Muscle of leg (tissue), 3 donors: ENCODE measurements at regions not wholly inside any gene's neighbourhood (a gene's known extent, or its start where the extent isn't known, plus 50 kb on each side); places are given as distances from the start of the nearest gene placed in this dataset.
A peak's percentile ranks its signal among the peaks of the same experiment; 100 is the strongest.

Experiments
- DNase-seq: peaks from one replicate; pipeline ENCODE4 v3.0.0; 2013
- H3K27ac ChIP-seq: one replicate; pipeline ENCODE4 v1.5.1; 2013; ENCODE audit warnings: mild to moderate bottlenecking, low read length, control low read depth
- H3K27me3 ChIP-seq: one replicate; pipeline ENCODE4 v1.6.1; 2013; ENCODE audit warnings: low read length; ENCODE audit not compliant: control insufficient read depth, insufficient read depth
- H3K36me3 ChIP-seq: one replicate; pipeline ENCODE4 v1.6.1; 2013; ENCODE audit warnings: low read length; ENCODE audit not compliant: control insufficient read depth, insufficient read depth
- H3K4me1 ChIP-seq: one replicate; pipeline ENCODE4 v1.6.1; 2013; ENCODE audit warnings: low read length; ENCODE audit not compliant: control insufficient read depth, insufficient read depth
- H3K4me3 ChIP-seq: one replicate; pipeline ENCODE4 v1.5.1; 2013; ENCODE audit warnings: low read length, control low read depth
- H3K9me3 ChIP-seq: replicated peaks from 2 replicates; pipeline ENCODE4 v1.6.1; 2013; ENCODE audit warnings: low read depth, low read length; ENCODE audit not compliant: control insufficient read depth
- WGBS: methylation state at CpG from one replicate; pipeline ENCODE4 v1.1.5; 2013; ENCODE audit warnings: missing lambda C conversion rate; ENCODE audit not compliant: insufficient coverage; 5-methylcytosine and 5-hydroxymethylcytosine counted together

- no peak overlapping the region for H3K27ac ChIP-seq
- H3K4me3 ChIP-seq: no peak overlapping the region
- DNase-seq: no peak
- H3K36me3 ChIP-seq: no peaks in the 10 kb centered on the region
- 40% methylated on average over 1 of the region's 3 CpGs for WGBS
- H3K9me3 ChIP-seq: no peaks in the 10 kb centered on the region
- H3K27me3 ChIP-seq: no peaks in the 10 kb centered on the region
- H3K4me1 ChIP-seq: no peaks in the 10 kb centered on the region
Measured at GRCh38 chr2:16591370-16591933, 74.2 kb downstream of the CYRIA start.

GRCh38 chr2:16589465-16589864, 76.2 kb downstream of the CYRIA start:
- H3K27me3 ChIP-seq: no peaks in the 10 kb centered on the region
- no peak overlapping the region for H3K4me3 ChIP-seq
- H3K27ac ChIP-seq: no peak overlapping the region
- no peaks in the 10 kb centered on the region for H3K9me3 ChIP-seq
- WGBS: no CpG with 5 or more reads among the region's 3 CpGs
- no peak for DNase-seq
- no peaks in the 10 kb centered on the region for H3K4me1 ChIP-seq
- H3K36me3 ChIP-seq: no peaks in the 10 kb centered on the region

GRCh38 chr2:16588565-16588964, 77.1 kb downstream of the CYRIA start:
- no peak overlapping the region for H3K4me3 ChIP-seq
- no CpG with 5 or more reads among the region's 3 CpGs for WGBS
- H3K36me3 ChIP-seq: no peaks in the 10 kb centered on the region
- H3K9me3 ChIP-seq: no peaks in the 10 kb centered on the region
- H3K27ac ChIP-seq: no peak overlapping the region
- H3K4me1 ChIP-seq: no peaks in the 10 kb centered on the region
- no peaks in the 10 kb centered on the region for H3K27me3 ChIP-seq
- DNase-seq: no peak

GRCh38 chr2:16587601-16588000, 78.0 kb downstream of the CYRIA start:
- no peak for DNase-seq
- Histone ChIP-seq H3K27me3 (no peaks in the 10 kb centered on the region), H3K4me3 (no peak overlapping the region), H3K4me1 (no peaks in the 10 kb centered on the region), H3K9me3 (no peaks in the 10 kb centered on the region), H3K36me3 (no peaks in the 10 kb centered on the region), H3K27ac (no peak overlapping the region)
- no CpG with 5 or more reads among the region's 4 CpGs for WGBS

- Histone ChIP-seq H3K9me3 (no peaks in the 10 kb centered on the region), H3K27me3 (no peaks in the 10 kb centered on the region), H3K36me3 (no peaks in the 10 kb centered on the region), H3K4me1 (no peaks in the 10 kb centered on the region), H3K27ac (no peak overlapping the region), H3K4me3 (no peak overlapping the region)
- WGBS: 83% methylated on average over 1 of the region's 2 CpGs
- no peak for DNase-seq
Measured at GRCh38 chr2:16584824-16585540, 80.7 kb downstream of the CYRIA start.

- no peaks in the 10 kb centered on the region for H3K36me3 ChIP-seq
- no peak overlapping the region for H3K4me3 ChIP-seq
- H3K27ac ChIP-seq: no peak overlapping the region
- H3K9me3 ChIP-seq: no peaks in the 10 kb centered on the region
- 40% methylated on average over 2 of the region's 2 CpGs for WGBS
- no peak for DNase-seq
- H3K27me3 ChIP-seq: no peaks in the 10 kb centered on the region
- no peaks in the 10 kb centered on the region for H3K4me1 ChIP-seq
Measured at GRCh38 chr2:16584084-16584483, 81.5 kb downstream of the CYRIA start.

- Histone ChIP-seq H3K36me3 (no peaks in the 10 kb centered on the region), H3K27me3 (no peaks in the 10 kb centered on the region), H3K9me3 (no peaks in the 10 kb centered on the region), H3K4me1 (no peaks in the 10 kb centered on the region), H3K27ac (no peak overlapping the region), H3K4me3 (no peak overlapping the region)
- DNase-seq: no peak
- no CpG with 5 or more reads among the region's 1 CpG for WGBS
Measured at GRCh38 chr2:16581241-16581640, 84.4 kb downstream of the CYRIA start.

GRCh38 chr2:16578081-16578480, 87.6 kb downstream of the CYRIA start:
- no peak for DNase-seq
- Histone ChIP-seq H3K4me3 (no peak overlapping the region), H3K9me3 (no peaks in the 10 kb centered on the region), H3K27me3 (no peaks in the 10 kb centered on the region), H3K27ac (no peak overlapping the region), H3K4me1 (no peaks in the 10 kb centered on the region), H3K36me3 (no peaks in the 10 kb centered on the region)
- no CpG with 5 or more reads among the region's 3 CpGs for WGBS

GRCh38 chr2:16570516-16570915, 95.1 kb downstream of the CYRIA start:
- H3K27me3 ChIP-seq: no peaks in the 10 kb centered on the region
- peaks cover 5% of the 10 kb centered on the region for H3K4me1 ChIP-seq
- H3K36me3 ChIP-seq: no peaks in the 10 kb centered on the region
- H3K9me3 ChIP-seq: no peaks in the 10 kb centered on the region
- H3K27ac ChIP-seq: peak overlapping the region; percentile 26
- H3K4me3 ChIP-seq: no peak overlapping the region
- DNase-seq: no peak
- no CpG with 5 or more reads among the region's 3 CpGs for WGBS

GRCh38 chr2:16568998-16569784, 96.4 kb downstream of the CYRIA start:
- DNase-seq: peak; percentile 63
- Histone ChIP-seq H3K9me3 (no peaks in the 10 kb centered on the region), H3K27me3 (no peaks in the 10 kb centered on the region), H3K27ac (peak overlapping the region; percentile 66), H3K36me3 (no peaks in the 10 kb centered on the region), H3K4me1 (peaks cover 5% of the 10 kb centered on the region), H3K4me3 (no peak overlapping the region)
- whole genome bisulfite sequencing: 60% methylated on average over 1 of the region's 4 CpGs
